HEK293 (cell line): ENCODE measurements at regions not wholly inside any gene's neighbourhood (a gene's known extent, or its start where the extent isn't known, plus 50 kb on each side); places are given as distances from the start of the nearest gene placed in this dataset.

Experiments
- CTCF ChIA-PET: fragments of 350-600 bp; formaldehyde crosslinking; extraction: SDS; loops from one replicate; lab custom pipeline; 2021; ENCODE audit warnings: antibody characterized with exemption; lab: Yijun Ruan, JAX
- POLR2A ChIA-PET: fragments of 300-600 bp; formaldehyde crosslinking; extraction: SDS; loops from one replicate; lab custom pipeline; 2020; ENCODE audit warnings: antibody characterized with exemption, inconsistent platforms; lab: Yijun Ruan, JAX
- H3K27ac ChIP-seq: fragments of 200-500 bp; sonication (Bioruptor generic); 2 replicates; pipeline ENCODE4 v1.5.1; 2014; ENCODE audit warnings: low read depth, low read length, control low read depth, inconsistent platforms; ENCODE audit errors: extremely low read depth
- H3K36me3 ChIP-seq, 2 experiments: fragments of 200-500 bp in 1 of 2; sonication (Bioruptor generic) in 1 of 2; 1 replicate in 1 of 2; 2 replicates in 1 of 2; pipeline ENCODE4 v1.5.1; 2014 to 2017; ENCODE audit warnings: inconsistent platforms in 2 of 2, low read length in 2 of 2; ENCODE audit not compliant: control insufficient read depth in 2 of 2, insufficient read depth in 1 of 2
- H3K4me1 ChIP-seq: fragments of 200-500 bp; sonication (Bioruptor generic); 2 replicates; pipeline ENCODE4 v1.5.1; 2014; ENCODE audit warnings: mild to moderate bottlenecking, low read length, inconsistent platforms; ENCODE audit not compliant: control insufficient read depth, insufficient read depth
- H3K4me3 ChIP-seq: 2 replicates; pipeline ENCODE4 v1.5.1; 2011; ENCODE audit warnings: low read depth, mild to moderate bottlenecking, control low read depth, low read length, moderate library complexity
- H3K9me3 ChIP-seq: fragments of 200-500 bp; sonication (Bioruptor generic); 2 replicates; pipeline ENCODE4 v1.5.1; 2014; ENCODE audit warnings: low read depth, low read length, inconsistent platforms; ENCODE audit not compliant: control insufficient read depth, insufficient read depth
- EGR2 ChIP-seq: fragments of 450-650 bp; formaldehyde crosslinking; IDR thresholded peaks from 2 replicates; pipeline ENCODE4 v1.5.1; 2016; ENCODE audit warnings: low read depth, missing biosample characterization, missing genetic modification characterization
- FEZF1 ChIP-seq: fragments of 450-650 bp; formaldehyde crosslinking; IDR thresholded peaks from 2 replicates; pipeline ENCODE4 v1.5.1; 2016; ENCODE audit warnings: missing biosample characterization, missing genetic modification characterization
- KLF16 ChIP-seq: fragments of 450-650 bp; formaldehyde crosslinking; IDR thresholded peaks from 2 replicates; pipeline ENCODE4 v1.5.1; 2017; ENCODE audit warnings: missing biosample characterization, missing genetic modification characterization
- KLF17 ChIP-seq: fragments of 450-650 bp; formaldehyde crosslinking; IDR thresholded peaks from 2 replicates; pipeline ENCODE4 v1.5.1; 2016; ENCODE audit warnings: missing biosample characterization, missing genetic modification characterization
- KLF9 ChIP-seq: fragments of 450-650 bp; formaldehyde crosslinking; IDR thresholded peaks from 2 replicates; pipeline ENCODE4 v1.5.1; 2016; ENCODE audit warnings: missing biosample characterization, missing genetic modification characterization, low read depth
- MZF1 ChIP-seq: fragments of 450-650 bp; formaldehyde crosslinking; IDR thresholded peaks from 2 replicates; pipeline ENCODE4 v1.5.1; 2017; ENCODE audit warnings: missing biosample characterization, missing genetic modification characterization, borderline replicate concordance
- SETDB1 ChIP-seq: IDR thresholded peaks from one replicate; pipeline ENCODE4 v1.6.1; 2017; ENCODE audit warnings: mild to moderate bottlenecking, low read length, moderate library complexity, mixed read lengths; ENCODE audit not compliant: insufficient read length
- SP7 ChIP-seq: fragments of 450-650 bp; formaldehyde crosslinking; IDR thresholded peaks from 2 replicates; pipeline ENCODE4 v1.5.1; 2016; ENCODE audit warnings: missing biosample characterization, missing genetic modification characterization
- ZBTB8A ChIP-seq: fragments of 450-650 bp; formaldehyde crosslinking; IDR thresholded peaks from 2 replicates; pipeline ENCODE4 v1.5.1; 2016; ENCODE audit warnings: missing biosample characterization, missing genetic modification characterization
- ZFHX2 ChIP-seq: fragments of 450-650 bp; formaldehyde crosslinking; conservative IDR thresholded peaks from 2 replicates; pipeline ENCODE4 v1.5.1; 2016; ENCODE audit warnings: missing biosample characterization, missing genetic modification characterization
- ZNF10 ChIP-seq: fragments of 450-650 bp; formaldehyde crosslinking; IDR thresholded peaks from 2 replicates; pipeline ENCODE4 v1.5.1; 2017; ENCODE audit warnings: missing biosample characterization, missing genetic modification characterization
- ZNF248 ChIP-seq: fragments of 450-650 bp; formaldehyde crosslinking; IDR thresholded peaks from 2 replicates; pipeline ENCODE4 v1.5.1; 2017; ENCODE audit warnings: missing biosample characterization, missing genetic modification characterization
- ZNF280D ChIP-seq: fragments of 450-650 bp; formaldehyde crosslinking; IDR thresholded peaks from 2 replicates; pipeline ENCODE4 v1.5.1; 2016; ENCODE audit warnings: missing biosample characterization, missing genetic modification characterization
- ZNF426 ChIP-seq: fragments of 450-650 bp; formaldehyde crosslinking; IDR thresholded peaks from 2 replicates; pipeline ENCODE4 v1.5.1; 2017; ENCODE audit warnings: missing biosample characterization, missing genetic modification characterization, mild to moderate bottlenecking, inconsistent platforms, moderate library complexity
- ZNF518A ChIP-seq: fragments of 450-650 bp; formaldehyde crosslinking; conservative IDR thresholded peaks from 2 replicates; pipeline ENCODE4 v1.5.1; 2016; ENCODE audit warnings: low read depth, missing biosample characterization, missing genetic modification characterization
- ZNF830 ChIP-seq: fragments of 450-650 bp; IDR thresholded peaks from 2 replicates; pipeline ENCODE4 v1.5.0; 2018; ENCODE audit warnings: missing biosample characterization, missing genetic modification characterization, low read depth, mild to moderate bottlenecking, moderate library complexity
- ZNF837 ChIP-seq: fragments of 450-650 bp; formaldehyde crosslinking; IDR thresholded peaks from 2 replicates; pipeline ENCODE4 v1.5.1; 2016; ENCODE audit warnings: missing biosample characterization, missing genetic modification characterization
- TF ChIP-seq, protein P1 (sequence below): fragments of 450-650 bp; formaldehyde crosslinking; IDR thresholded peaks from 2 replicates; pipeline ENCODE4 v1.5.1; 2016; ENCODE audit warnings: missing biosample characterization, missing genetic modification characterization
- TF ChIP-seq, protein P2 (sequence below): fragments of 450-650 bp; IDR thresholded peaks from 2 replicates; pipeline ENCODE4 v1.5.1; 2018; ENCODE audit warnings: missing biosample characterization, mild to moderate bottlenecking, missing genetic modification characterization

- Histone ChIP-seq H3K27ac (peak overlapping the region; percentile 69), H3K36me3 (no peaks in the 10 kb centered on the region), H3K9me3 (no peaks in the 10 kb centered on the region), H3K4me3 (no peak overlapping the region), H3K4me1 (peaks cover 24% of the 10 kb centered on the region)
- ChIA-PET CTCF (no interaction called here), POLR2A (no interaction called here)
- no peak for TF ChIP-seq ZNF280D (tag by site-specific recombination)
- TF ChIP-seq, protein P1, sequence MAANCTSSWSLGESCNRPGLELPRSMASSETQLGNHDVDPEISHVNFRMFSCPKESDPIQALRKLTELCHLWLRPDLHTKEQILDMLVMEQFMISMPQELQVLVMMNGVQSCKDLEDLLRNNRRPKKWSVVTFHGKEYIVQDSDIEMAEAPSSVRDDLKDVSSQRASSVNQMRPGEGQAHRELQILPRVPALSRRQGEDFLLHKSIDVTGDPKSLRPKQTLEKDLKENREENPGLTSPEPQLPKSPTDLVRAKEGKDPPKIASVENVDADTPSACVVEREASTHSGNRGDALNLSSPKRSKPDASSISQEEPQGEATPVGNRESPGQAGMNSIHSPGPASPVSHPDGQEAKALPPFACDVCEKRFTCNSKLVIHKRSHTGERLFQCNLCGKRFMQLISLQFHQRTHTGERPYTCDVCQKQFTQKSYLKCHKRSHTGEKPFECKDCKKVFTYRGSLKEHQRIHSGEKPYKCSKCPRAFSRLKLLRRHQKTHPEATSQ (tag by site-specific recombination): no peak
- TF ChIP-seq KLF16 (tag by site-specific recombination): no peak
- TF ChIP-seq ZNF837 (tag by site-specific recombination): no peak
- peak; percentile 40; the same call in 1 of the 2 replicates for TF ChIP-seq EGR2
- TF ChIP-seq KLF9 (tag by site-specific recombination): no peak
- TF ChIP-seq ZFHX2: peak; percentile 54
- TF ChIP-seq ZNF426 (tag by site-specific recombination): no peak
Observed at GRCh38 chr14:34180869-34181268, 230.0 kb upstream of the EGLN3 start.

- Histone ChIP-seq H3K4me1 (peaks cover 24% of the 10 kb centered on the region), H3K27ac (peak overlapping the region; percentile 69), H3K9me3 (no peaks in the 10 kb centered on the region), H3K36me3 (no peaks in the 10 kb centered on the region), H3K4me3 (no peak overlapping the region)
- POLR2A ChIA-PET: no interaction called here
- peak; percentile 73 for TF ChIP-seq FEZF1 (tag by site-specific recombination)
- no peak for TF ChIP-seq KLF17 (tag by site-specific recombination)
- TF ChIP-seq SETDB1: no peak
- TF ChIP-seq, protein P2, sequence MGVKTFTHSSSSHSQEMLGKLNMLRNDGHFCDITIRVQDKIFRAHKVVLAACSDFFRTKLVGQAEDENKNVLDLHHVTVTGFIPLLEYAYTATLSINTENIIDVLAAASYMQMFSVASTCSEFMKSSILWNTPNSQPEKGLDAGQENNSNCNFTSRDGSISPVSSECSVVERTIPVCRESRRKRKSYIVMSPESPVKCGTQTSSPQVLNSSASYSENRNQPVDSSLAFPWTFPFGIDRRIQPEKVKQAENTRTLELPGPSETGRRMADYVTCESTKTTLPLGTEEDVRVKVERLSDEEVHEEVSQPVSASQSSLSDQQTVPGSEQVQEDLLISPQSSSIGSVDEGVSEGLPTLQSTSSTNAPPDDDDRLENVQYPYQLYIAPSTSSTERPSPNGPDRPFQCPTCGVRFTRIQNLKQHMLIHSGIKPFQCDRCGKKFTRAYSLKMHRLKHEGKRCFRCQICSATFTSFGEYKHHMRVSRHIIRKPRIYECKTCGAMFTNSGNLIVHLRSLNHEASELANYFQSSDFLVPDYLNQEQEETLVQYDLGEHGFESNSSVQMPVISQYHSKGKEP (tag by site-specific recombination): no peak
- no peak for TF ChIP-seq ZNF830
- CTCF ChIA-PET: interaction anchor here (0.6 kb wide), 1 partner anchor 11 kb away, joined by 3 read pairs; no protein-coding TSS in a partner anchor
Observed at GRCh38 chr14:34180434-34180833, 229.6 kb upstream of the EGLN3 start.

DNA sequence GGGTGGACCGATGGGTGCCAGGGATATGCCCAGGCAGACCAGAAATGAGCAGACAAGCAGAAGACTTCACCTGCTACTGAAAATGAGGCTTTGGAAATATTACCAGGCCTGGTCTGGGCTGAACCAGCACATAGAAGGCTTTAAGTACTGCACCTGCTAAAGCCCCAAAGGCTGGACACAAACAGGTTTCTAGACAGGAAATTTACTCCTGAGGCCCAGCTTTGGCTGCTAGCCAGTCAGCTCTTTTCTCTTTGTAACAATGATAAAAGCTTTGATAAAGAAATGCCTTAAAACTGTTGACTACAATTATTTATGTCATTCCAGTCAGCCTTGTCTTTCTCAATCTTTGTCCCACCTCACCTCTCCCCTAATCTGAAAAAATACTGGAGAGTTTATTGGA, 228.9 kb upstream of the EGLN3 start:
- no peaks in the 10 kb centered on the region for H3K36me3 ChIP-seq
- peak overlapping the region; percentile 69 for H3K27ac ChIP-seq
- ChIA-PET POLR2A (no interaction called here), CTCF (interaction anchor here (0.6 kb wide), 1 partner anchor 12 kb away, joined by 3 read pairs; no protein-coding TSS in a partner anchor)
- H3K4me1 ChIP-seq: peaks cover 24% of the 10 kb centered on the region
- no peak for TF ChIP-seq SP7 (tag by site-specific recombination)
- TF ChIP-seq ZBTB8A (tag by site-specific recombination): 0 out of 2 replicates have a peak, but pooled peaks have one; percentile 29
- no peak for TF ChIP-seq ZNF248 (tag by site-specific recombination)
- peak; percentile 18; the same call in 1 of the 2 replicates for TF ChIP-seq ZNF10 (tag by site-specific recombination)
- TF ChIP-seq MZF1 (tag by site-specific recombination): peak; percentile 92; the same call in 1 of the 2 replicates
- TF ChIP-seq ZNF518A (tag by site-specific recombination): 0 out of 2 replicates have a peak, but pooled peaks have one; percentile 14
- no peaks in the 10 kb centered on the region for H3K9me3 ChIP-seq
- no peak overlapping the region for H3K4me3 ChIP-seq
